ENCODE measurements at regions not wholly inside any gene's neighbourhood (a gene's known extent, or its start where the extent isn't known, plus 50 kb on each side); places are given as distances from the start of the nearest gene placed in this dataset.
"Not testable (repeated sequence)": the region's sequence is repeated elsewhere in the genome, so short reads cannot be mapped to it uniquely, and the experiment has no call there.

GRCh38 chr11:98053851-98054250, 966.9 kb upstream of the CNTN5 start:
- DNase-seq (ENCODE audit: low read depth): no peak
- H3K4me3 ChIP-seq (ENCODE audit: low read depth, low read length): no peak overlapping the region

- H3K4me3 ChIP-seq (ENCODE audit: low read depth, low read length): no peak overlapping the region
- no peak for DNase-seq (ENCODE audit: low read depth)
These were observed 963.8 kb upstream of the CNTN5 start for GRCh38 chr11:98056945-98057344.

GRCh38 chr11:98059488-98059887, 961.3 kb upstream of the CNTN5 start:
- no peak overlapping the region for H3K4me3 ChIP-seq (ENCODE audit: low read depth, low read length)
- DNase-seq (ENCODE audit: low read depth): no peak

- no peak for DNase-seq (ENCODE audit: low read depth)
- H3K4me3 ChIP-seq (ENCODE audit: low read depth, low read length): no peak overlapping the region
These were observed 960.0 kb upstream of the CNTN5 start for GRCh38 chr11:98060759-98061158.

- DNase-seq (ENCODE audit: low read depth): no peak
- H3K4me3 ChIP-seq (ENCODE audit: low read depth, low read length): no peak overlapping the region
These were observed 958.9 kb upstream of the CNTN5 start for GRCh38 chr11:98061858-98062257.

GRCh38 chr11:98062714-98063113, 958.0 kb upstream of the CNTN5 start:
- no peak for DNase-seq (ENCODE audit: low read depth)
- no peak overlapping the region for H3K4me3 ChIP-seq (ENCODE audit: low read depth, low read length)

GRCh38 chr11:98068251-98068650, 952.5 kb upstream of the CNTN5 start:
- DNase-seq (ENCODE audit: low read depth): no peak
- no peak overlapping the region for H3K4me3 ChIP-seq (ENCODE audit: low read depth, low read length)

- not testable (repeated sequence) for H3K4me3 ChIP-seq (ENCODE audit: low read depth, low read length); DNase-seq (ENCODE audit: low read depth)
These were observed 951.6 kb upstream of the CNTN5 start for GRCh38 chr11:98069147-98069546.

GRCh38 chr11:98069861-98070260, 950.9 kb upstream of the CNTN5 start:
- no peak overlapping the region for H3K4me3 ChIP-seq (ENCODE audit: low read depth, low read length)
- no peak for DNase-seq (ENCODE audit: low read depth)

GRCh38 chr11:98090861-98091505, 929.8 kb upstream of the CNTN5 start:
- DNase-seq (ENCODE audit: low read depth): no peak

GRCh38 chr11:98099371-98099770, 921.4 kb upstream of the CNTN5 start:
- H3K4me3 ChIP-seq (ENCODE audit: low read depth, low read length): no peak overlapping the region
- no peak for DNase-seq (ENCODE audit: low read depth)

More at GRCh38 chr11:98090861-98091505, 929.8 kb upstream of the CNTN5 start:
- no peak overlapping the region for H3K4me3 ChIP-seq (ENCODE audit: low read depth, low read length)

- H3K4me3 ChIP-seq (ENCODE audit: low read depth, low read length): no peak overlapping the region
- no peak for DNase-seq (ENCODE audit: low read depth)
These were observed 920.1 kb upstream of the CNTN5 start for GRCh38 chr11:98100689-98101088.

- H3K4me3 ChIP-seq (ENCODE audit: low read depth, low read length): no peak overlapping the region
- DNase-seq (ENCODE audit: low read depth): no peak
These were observed 919.4 kb upstream of the CNTN5 start for GRCh38 chr11:98101329-98101728.

- H3K4me3 ChIP-seq (ENCODE audit: low read depth, low read length): no peak overlapping the region
These were observed 916.5 kb upstream of the CNTN5 start for GRCh38 chr11:98104249-98104648.

GRCh38 chr11:98107736-98108135, 913.0 kb upstream of the CNTN5 start:
- no peak overlapping the region for H3K4me3 ChIP-seq (ENCODE audit: low read depth, low read length)
- no peak for DNase-seq (ENCODE audit: low read depth)

More at GRCh38 chr11:98104249-98104648, 916.5 kb upstream of the CNTN5 start:
- DNase-seq (ENCODE audit: low read depth): no peak

GRCh38 chr11:98110030-98110429, 910.7 kb upstream of the CNTN5 start:
- DNase-seq (ENCODE audit: low read depth): no peak
- H3K4me3 ChIP-seq (ENCODE audit: low read depth, low read length): no peak overlapping the region

GRCh38 chr11:98115873-98116272, 904.9 kb upstream of the CNTN5 start:
- DNase-seq (ENCODE audit: low read depth): no peak
- H3K4me3 ChIP-seq (ENCODE audit: low read depth, low read length): no peak overlapping the region

GRCh38 chr11:98130117-98130625, 890.6 kb upstream of the CNTN5 start:
- DNase-seq (ENCODE audit: low read depth): no peak
- H3K4me3 ChIP-seq (ENCODE audit: low read depth, low read length): no peak overlapping the region

- H3K4me3 ChIP-seq (ENCODE audit: low read depth, low read length): no peak overlapping the region
- no peak for DNase-seq (ENCODE audit: low read depth)
These were observed 884.4 kb upstream of the CNTN5 start for GRCh38 chr11:98136357-98136756.

- no peak overlapping the region for H3K4me3 ChIP-seq (ENCODE audit: low read depth, low read length)
- no peak for DNase-seq (ENCODE audit: low read depth)
These were observed 883.3 kb upstream of the CNTN5 start for GRCh38 chr11:98137437-98137836.

GRCh38 chr11:98143661-98144060, 877.1 kb upstream of the CNTN5 start:
- no peak for DNase-seq (ENCODE audit: low read depth)
- H3K4me3 ChIP-seq (ENCODE audit: low read depth, low read length): no peak overlapping the region

GRCh38 chr11:98153752-98154151, 867.0 kb upstream of the CNTN5 start:
- DNase-seq (ENCODE audit: low read depth): no peak

More at GRCh38 chr11:98153752-98154151, 867.0 kb upstream of the CNTN5 start:
- no peak overlapping the region for H3K4me3 ChIP-seq (ENCODE audit: low read depth, low read length)
